Panc1 (cell line): ENCODE measurements at regions not wholly inside any gene's neighbourhood (a gene's known extent, or its start where the extent isn't known, plus 50 kb on each side); places are given as distances from the start of the nearest gene placed in this dataset.

Source experiments
- ATAC-seq: fragments of 200-7000 bp; cut with Tn5 transposase; 2 replicates; pipeline ENCODE4 v1.9.1; 2020; ENCODE audit warnings: mild to moderate bottlenecking, moderate library complexity
- BruUV-seq: library from RNA; stranded (reverse); fragments of 400-500 nt; replicated peaks from 2 replicates; lab custom pipeline; 2021; lab: Mats Ljungman, UMichigan
- CTCF ChIA-PET: fragments of 300-600 bp; sonication (Branson Sonifier 250); formaldehyde crosslinking; loops from one replicate; lab custom pipeline; 2022; ENCODE audit warnings: antibody characterized with exemption; lab: Charles Lee
- POLR2A ChIA-PET: fragments of 300-600 bp; sonication (Branson Sonifier 250); formaldehyde crosslinking; loops from one replicate; lab custom pipeline; 2022; ENCODE audit warnings: antibody characterized with exemption; lab: Charles Lee
- DNase-seq: peaks from one replicate; pipeline ENCODE4 v3.0.0-alpha.2; 2010; ENCODE audit warnings: low read depth, low spot score
- H3K27ac ChIP-seq: 2 replicates; pipeline ENCODE4 v1.5.1; 2011; ENCODE audit warnings: mild to moderate bottlenecking, low read length, inconsistent platforms
- H3K27me3 ChIP-seq: fragments of 200-500 bp; sonication (Bioruptor generic); 2 replicates; pipeline ENCODE4 v1.6.0; 2014; ENCODE audit warnings: low read length, inconsistent platforms; ENCODE audit not compliant: control insufficient read depth, insufficient read depth
- H3K36me3 ChIP-seq: fragments of 200-500 bp; sonication (Bioruptor generic); 2 replicates; pipeline ENCODE4 v1.5.1; 2014; ENCODE audit warnings: inconsistent platforms, mild to moderate bottlenecking, low read length, moderate library complexity; ENCODE audit not compliant: control insufficient read depth, insufficient read depth
- H3K4me1 ChIP-seq: 2 replicates; pipeline ENCODE4 v1.5.1; 2011; ENCODE audit warnings: inconsistent platforms, mild to moderate bottlenecking, low read length, moderate library complexity; ENCODE audit not compliant: control insufficient read depth, insufficient read depth
- H3K4me3 ChIP-seq, 2 experiments: 2 replicates each; pipeline ENCODE4 v1.5.1; 2011 to 2012; ENCODE audit warnings: low read depth in 2 of 2, low read length in 2 of 2, mild to moderate bottlenecking in 2 of 2, inconsistent platforms in 1 of 2, moderate library complexity in 1 of 2
- H3K9me3 ChIP-seq: fragments of 200-500 bp; sonication (Bioruptor generic); 2 replicates; pipeline ENCODE4 v1.5.1; 2014; ENCODE audit warnings: low read depth, mild to moderate bottlenecking, inconsistent platforms, low read length, moderate library complexity; ENCODE audit not compliant: control insufficient read depth, insufficient read depth
- POLR2AphosphoS5 ChIP-seq: IDR thresholded peaks from 2 replicates; pipeline ENCODE4 v1.6.1; 2012; ENCODE audit warnings: mild to moderate bottlenecking, low read depth, low read length, moderate library complexity
- SIN3A ChIP-seq: IDR thresholded peaks from 2 replicates; pipeline ENCODE4 v1.6.1; 2012; ENCODE audit warnings: low read depth, mild to moderate bottlenecking, low read length, moderate library complexity, borderline replicate concordance; ENCODE audit not compliant: insufficient read depth
- TCF7L2 ChIP-seq: IDR thresholded peaks from 2 replicates; pipeline ENCODE4 v1.6.1; 2011; ENCODE audit warnings: mild to moderate bottlenecking, low read depth, low read length, inconsistent platforms
- in situ Hi-C: cut with HindIII; loops from 2 replicates; pipeline ENCODE4 v1.10.0; 2016; ENCODE audit warnings: low sequenced_read_pairs, low pct_unique_long_range_greater_than_20kb
- intact Hi-C: fragments of 100-400 bp; cut with micrococcal nuclease; formaldehyde crosslinking; loops from one replicate; pipeline ENCODE4 v1.10.0; 2022; ENCODE audit not compliant: unreplicated experiment
- TF ChIP-seq, protein P1 (sequence below): fragments of 450-650 bp; IDR thresholded peaks from 2 replicates; pipeline ENCODE4 v1.5.1; 2017; ENCODE audit warnings: mild to moderate bottlenecking
- TF ChIP-seq, protein P2 (sequence below), 2 experiments: IDR thresholded peaks; 2 replicates each; pipeline ENCODE4 v1.6.1; 2011 to 2012; ENCODE audit warnings: low read depth in 2 of 2, control low read depth in 1 of 2, low read length in 1 of 2, mild to moderate bottlenecking in 1 of 2, moderate library complexity in 1 of 2; ENCODE audit not compliant: insufficient read depth in 1 of 2

DNA sequence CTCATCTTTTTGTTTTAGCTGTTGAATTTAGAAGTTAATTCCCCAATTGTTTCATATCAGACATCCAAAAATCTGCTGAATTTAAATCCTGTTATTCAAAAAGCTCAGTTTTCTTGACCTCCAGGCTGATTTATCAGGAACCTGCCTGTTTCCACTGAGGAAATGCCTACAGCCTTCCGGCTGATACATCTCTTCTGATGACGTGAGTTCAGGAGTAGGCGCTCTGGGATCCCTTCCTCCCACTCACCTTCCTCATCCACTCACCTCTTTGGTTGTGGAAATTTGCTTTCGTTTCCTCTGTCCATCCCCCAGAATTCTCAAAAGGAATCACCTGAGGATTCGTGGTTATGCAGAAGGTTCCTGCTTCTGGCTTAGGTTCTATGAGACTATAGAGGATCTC, 55.4 kb upstream of the ALDH1A3 start:
- in situ Hi-C loops: no loop called here
- Histone ChIP-seq H3K4me1 (no peaks in the 10 kb centered on the region), H3K27ac (no peak overlapping the region), H3K9me3 (peaks cover 8% of the 10 kb centered on the region; the same call in 1 of the 2 replicates), H3K36me3 (no peaks in the 10 kb centered on the region), H3K4me3 (no peak overlapping the region), H3K27me3 (no peaks in the 10 kb centered on the region)
- no peak for DNase-seq
- ATAC-seq: no peak
- BruUV-seq: no TSS peak
- ChIA-PET CTCF (no interaction called here), POLR2A (no interaction called here)
- TF ChIP-seq SIN3A: no peak
- TF ChIP-seq, protein P1, sequence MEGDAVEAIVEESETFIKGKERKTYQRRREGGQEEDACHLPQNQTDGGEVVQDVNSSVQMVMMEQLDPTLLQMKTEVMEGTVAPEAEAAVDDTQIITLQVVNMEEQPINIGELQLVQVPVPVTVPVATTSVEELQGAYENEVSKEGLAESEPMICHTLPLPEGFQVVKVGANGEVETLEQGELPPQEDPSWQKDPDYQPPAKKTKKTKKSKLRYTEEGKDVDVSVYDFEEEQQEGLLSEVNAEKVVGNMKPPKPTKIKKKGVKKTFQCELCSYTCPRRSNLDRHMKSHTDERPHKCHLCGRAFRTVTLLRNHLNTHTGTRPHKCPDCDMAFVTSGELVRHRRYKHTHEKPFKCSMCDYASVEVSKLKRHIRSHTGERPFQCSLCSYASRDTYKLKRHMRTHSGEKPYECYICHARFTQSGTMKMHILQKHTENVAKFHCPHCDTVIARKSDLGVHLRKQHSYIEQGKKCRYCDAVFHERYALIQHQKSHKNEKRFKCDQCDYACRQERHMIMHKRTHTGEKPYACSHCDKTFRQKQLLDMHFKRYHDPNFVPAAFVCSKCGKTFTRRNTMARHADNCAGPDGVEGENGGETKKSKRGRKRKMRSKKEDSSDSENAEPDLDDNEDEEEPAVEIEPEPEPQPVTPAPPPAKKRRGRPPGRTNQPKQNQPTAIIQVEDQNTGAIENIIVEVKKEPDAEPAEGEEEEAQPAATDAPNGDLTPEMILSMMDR: no peak
- TF ChIP-seq POLR2AphosphoS5: no peak
- TF ChIP-seq, protein P2, sequence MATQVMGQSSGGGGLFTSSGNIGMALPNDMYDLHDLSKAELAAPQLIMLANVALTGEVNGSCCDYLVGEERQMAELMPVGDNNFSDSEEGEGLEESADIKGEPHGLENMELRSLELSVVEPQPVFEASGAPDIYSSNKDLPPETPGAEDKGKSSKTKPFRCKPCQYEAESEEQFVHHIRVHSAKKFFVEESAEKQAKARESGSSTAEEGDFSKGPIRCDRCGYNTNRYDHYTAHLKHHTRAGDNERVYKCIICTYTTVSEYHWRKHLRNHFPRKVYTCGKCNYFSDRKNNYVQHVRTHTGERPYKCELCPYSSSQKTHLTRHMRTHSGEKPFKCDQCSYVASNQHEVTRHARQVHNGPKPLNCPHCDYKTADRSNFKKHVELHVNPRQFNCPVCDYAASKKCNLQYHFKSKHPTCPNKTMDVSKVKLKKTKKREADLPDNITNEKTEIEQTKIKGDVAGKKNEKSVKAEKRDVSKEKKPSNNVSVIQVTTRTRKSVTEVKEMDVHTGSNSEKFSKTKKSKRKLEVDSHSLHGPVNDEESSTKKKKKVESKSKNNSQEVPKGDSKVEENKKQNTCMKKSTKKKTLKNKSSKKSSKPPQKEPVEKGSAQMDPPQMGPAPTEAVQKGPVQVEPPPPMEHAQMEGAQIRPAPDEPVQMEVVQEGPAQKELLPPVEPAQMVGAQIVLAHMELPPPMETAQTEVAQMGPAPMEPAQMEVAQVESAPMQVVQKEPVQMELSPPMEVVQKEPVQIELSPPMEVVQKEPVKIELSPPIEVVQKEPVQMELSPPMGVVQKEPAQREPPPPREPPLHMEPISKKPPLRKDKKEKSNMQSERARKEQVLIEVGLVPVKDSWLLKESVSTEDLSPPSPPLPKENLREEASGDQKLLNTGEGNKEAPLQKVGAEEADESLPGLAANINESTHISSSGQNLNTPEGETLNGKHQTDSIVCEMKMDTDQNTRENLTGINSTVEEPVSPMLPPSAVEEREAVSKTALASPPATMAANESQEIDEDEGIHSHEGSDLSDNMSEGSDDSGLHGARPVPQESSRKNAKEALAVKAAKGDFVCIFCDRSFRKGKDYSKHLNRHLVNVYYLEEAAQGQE (IDR thresholded peaks at IDR 0.05; ENCODE audit: insufficient read depth in 1 of 2, low read depth in 2 of 2, low read length in 1 of 2): no peak
- intact Hi-C loops: no loop called here

DNA sequence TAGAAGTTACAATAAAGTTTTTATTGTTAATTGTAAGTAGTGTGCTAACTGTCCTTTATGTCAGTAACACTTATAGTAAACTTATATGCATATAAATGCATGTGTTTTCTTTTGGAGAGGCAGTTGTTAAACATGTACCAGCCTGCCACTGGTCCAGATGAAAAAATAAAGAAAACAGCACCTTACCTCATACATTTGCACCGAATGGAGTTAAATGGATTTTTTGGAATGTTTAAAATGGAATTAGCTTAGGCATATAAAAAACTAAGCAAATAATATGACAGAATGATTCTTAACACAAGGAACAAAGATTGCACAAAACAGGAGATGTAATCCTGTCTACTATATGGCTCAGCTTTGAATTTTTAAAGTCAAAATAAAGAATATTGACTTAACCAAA, 50.2 kb upstream of the ALDH1A3 start:
- POLR2A ChIA-PET: no interaction called here
- BruUV-seq: no TSS peak
- CTCF ChIA-PET: no interaction called here

More for the DNA sequence above, 50.2 kb upstream of the ALDH1A3 start:
- intact Hi-C loops: no loop called here
- in situ Hi-C loops: no loop called here
- H3K4me1 ChIP-seq: no peaks in the 10 kb centered on the region
- no peak overlapping the region for H3K4me3 ChIP-seq
- TF ChIP-seq, protein P1: no peak
- no peak for TF ChIP-seq POLR2AphosphoS5
- no peak for TF ChIP-seq SIN3A
- TF ChIP-seq, protein P2 (IDR thresholded peaks at IDR 0.05; ENCODE audit: insufficient read depth in 1 of 2, low read depth in 2 of 2, low read length in 1 of 2): no peak
- TF ChIP-seq TCF7L2: no peak
- H3K36me3 ChIP-seq: no peaks in the 10 kb centered on the region
- no peaks in the 10 kb centered on the region for H3K9me3 ChIP-seq
- no peak overlapping the region for H3K27ac ChIP-seq
- ATAC-seq (no peak), DNase-seq (no peak)
- no peaks in the 10 kb centered on the region for H3K27me3 ChIP-seq
